MM.1S (cell line): ENCODE measurements at regions not wholly inside any gene's neighbourhood (a gene's known extent, or its start where the extent isn't known, plus 50 kb on each side); places are given as distances from the start of the nearest gene placed in this dataset.

Experiments used
- DNase-seq: peaks from one replicate; pipeline ENCODE4 v3.0.0-alpha.2; 2015
- H2AFZ ChIP-seq: fragments of 300-600 bp; sonication (generic); 2 replicates; pipeline ENCODE4 v1.6.0; 2016; ENCODE audit warnings: antibody characterized with exemption, low read length
- H3F3A ChIP-seq: fragments of 300-600 bp; sonication (generic); 2 replicates; pipeline ENCODE4 v1.6.1; 2016; ENCODE audit warnings: mild to moderate bottlenecking, antibody characterized with exemption, low read length, moderate library complexity, mixed read lengths; ENCODE audit not compliant: insufficient read depth
- H3K27ac ChIP-seq: fragments of 300-600 bp; sonication (generic); 2 replicates; pipeline ENCODE4 v1.5.1; 2016; ENCODE audit warnings: mild to moderate bottlenecking, low read length
- H3K27me3 ChIP-seq: fragments of 300-600 bp; sonication (generic); replicated peaks from 2 replicates; pipeline ENCODE4 v1.6.0; 2016; ENCODE audit warnings: low read length; ENCODE audit not compliant: insufficient read depth
- H3K36me3 ChIP-seq: fragments of 300-600 bp; sonication (generic); replicated peaks from 2 replicates; pipeline ENCODE4 v1.6.1; 2016; ENCODE audit warnings: mild to moderate bottlenecking, low read length, mixed read lengths; ENCODE audit not compliant: insufficient read depth
- H3K4me1 ChIP-seq: fragments of 300-600 bp; sonication (generic); 2 replicates; pipeline ENCODE4 v1.6.1; 2016; ENCODE audit warnings: low read length, mixed read lengths
- H3K4me2 ChIP-seq: fragments of 300-600 bp; sonication (generic); 2 replicates; pipeline ENCODE4 v1.6.0; 2016; ENCODE audit warnings: low read depth, low read length
- H3K4me3 ChIP-seq: fragments of 300-600 bp; sonication (generic); 2 replicates; pipeline ENCODE4 v1.5.1; 2016; ENCODE audit warnings: low read length, mixed read lengths
- H3K79me2 ChIP-seq: fragments of 300-600 bp; sonication (generic); 2 replicates; pipeline ENCODE4 v1.6.1; 2016; ENCODE audit warnings: mixed run types, low read length, mixed read lengths
- H3K9ac ChIP-seq: fragments of 300-600 bp; sonication (generic); 2 replicates; pipeline ENCODE4 v1.6.1; 2016; ENCODE audit warnings: low read length, mixed read lengths
- H3K9me2 ChIP-seq: fragments of 300-600 bp; sonication (generic); replicated peaks from 2 replicates; pipeline ENCODE4 v1.6.1; 2016; ENCODE audit warnings: mild to moderate bottlenecking, low read length, mixed read lengths; ENCODE audit not compliant: insufficient read depth
- H3K9me3 ChIP-seq: fragments of 300-600 bp; sonication (generic); replicated peaks from 2 replicates; pipeline ENCODE4 v1.6.1; 2016; ENCODE audit warnings: mild to moderate bottlenecking, low read length, mixed read lengths; ENCODE audit not compliant: insufficient read depth
- H4K20me1 ChIP-seq: fragments of 300-600 bp; sonication (generic); 2 replicates; pipeline ENCODE4 v1.6.1; 2016; ENCODE audit warnings: mild to moderate bottlenecking, low read length, moderate library complexity, mixed read lengths; ENCODE audit not compliant: insufficient read depth
- CTCF ChIP-seq: fragments of 300-600 bp; sonication (generic); IDR thresholded peaks from 2 replicates; pipeline ENCODE4 v1.5.1; 2016; ENCODE audit warnings: antibody characterized with exemption, low read length, mixed read lengths
- EZH2 ChIP-seq: fragments of 300-600 bp; sonication (generic); optimal IDR thresholded peaks from 2 replicates; pipeline ENCODE3; 2017; ENCODE audit warnings: low read depth, mild to moderate bottlenecking, antibody characterized with exemption, low read length, mixed read lengths
- EZH2phosphoT487 ChIP-seq: fragments of 300-600 bp; sonication (generic); IDR thresholded peaks from 2 replicates; pipeline ENCODE4 v1.6.1; 2018; ENCODE audit warnings: antibody characterized with exemption, low read length

DNA sequence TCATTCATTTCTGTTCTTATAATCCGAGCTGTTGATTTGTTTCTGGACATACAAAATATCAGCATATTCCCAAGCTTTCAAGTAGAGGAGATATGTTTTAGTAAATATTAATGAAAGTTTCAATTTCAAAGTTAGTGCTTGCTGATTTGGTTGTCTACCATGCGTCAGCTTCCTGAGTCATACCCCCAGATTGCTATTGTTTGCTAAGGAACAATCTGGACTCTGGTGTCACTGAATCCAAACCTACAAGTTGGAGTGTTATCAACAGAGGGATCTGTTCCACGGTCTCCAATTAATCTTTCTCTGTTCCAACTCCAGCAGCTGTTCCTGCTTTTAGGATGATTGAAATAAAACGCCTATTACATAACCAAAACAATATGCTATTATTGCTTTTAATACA lies 96.1 kb upstream of the FAM9A start:
- H3K9ac ChIP-seq, result no peak overlapping the region
- no peak for DNase-seq
- no peaks in the 10 kb centered on the region for H3F3A ChIP-seq
- H3K4me1 ChIP-seq, result no peaks in the 10 kb centered on the region
- no peaks in the 10 kb centered on the region for H3K27me3 ChIP-seq
- no peak overlapping the region for H3K27ac ChIP-seq
- H4K20me1 ChIP-seq, result no peaks in the 10 kb centered on the region
- H3K4me3 ChIP-seq, result no peak overlapping the region
- no peaks in the 10 kb centered on the region for H3K79me2 ChIP-seq
- H3K36me3 ChIP-seq, result no peaks in the 10 kb centered on the region
- no peak for TF ChIP-seq EZH2
- no peak for TF ChIP-seq CTCF
- TF ChIP-seq EZH2phosphoT487, result no peak
- no peak overlapping the region for H2AFZ ChIP-seq
- no peak overlapping the region for H3K4me2 ChIP-seq
- H3K9me2 ChIP-seq, result no peaks in the 10 kb centered on the region
- no peaks in the 10 kb centered on the region for H3K9me3 ChIP-seq

GRCh38 chrX:8890794-8891193 lies 89.6 kb upstream of the FAM9A start:
- H3K27me3 ChIP-seq, result no peaks in the 10 kb centered on the region
- no peak overlapping the region for H2AFZ ChIP-seq
- H3K9me2 ChIP-seq, result no peaks in the 10 kb centered on the region
- H3K4me3 ChIP-seq, result no peak overlapping the region
- no peaks in the 10 kb centered on the region for H3K4me1 ChIP-seq
- no peaks in the 10 kb centered on the region for H3K36me3 ChIP-seq
- H3K27ac ChIP-seq, result no peak overlapping the region
- H3K79me2 ChIP-seq, result no peaks in the 10 kb centered on the region
- no peak overlapping the region for H3K9ac ChIP-seq
- H3K9me3 ChIP-seq, result no peaks in the 10 kb centered on the region
- TF ChIP-seq EZH2 (no peak), EZH2phosphoT487 (no peak), CTCF (no peak)
- no peaks in the 10 kb centered on the region for H4K20me1 ChIP-seq
- no peak for DNase-seq
- no peak overlapping the region for H3K4me2 ChIP-seq
- H3F3A ChIP-seq, result no peaks in the 10 kb centered on the region

DNA sequence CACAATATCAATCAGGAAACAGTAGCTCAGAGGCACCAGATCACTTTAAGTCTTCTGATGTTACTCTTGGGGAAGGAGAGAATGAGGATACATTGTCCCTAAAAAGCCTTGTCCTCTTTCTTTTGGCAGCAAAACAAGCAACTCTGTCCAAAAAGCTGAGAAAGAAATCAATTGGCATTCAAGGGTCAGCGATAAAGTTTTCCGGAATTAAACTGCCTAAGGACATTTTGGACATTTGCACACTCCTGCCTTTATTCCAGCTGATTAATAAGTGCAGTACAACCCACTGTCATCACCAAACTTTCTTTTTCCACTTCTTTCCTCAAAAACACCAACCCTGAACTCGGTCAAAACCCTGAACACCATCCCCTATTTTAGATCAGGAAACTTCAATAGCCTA lies 85.8 kb upstream of the FAM9A start:
- Histone ChIP-seq H3K79me2 (no peaks in the 10 kb centered on the region), H3K9ac (no peak overlapping the region), H2AFZ (no peak overlapping the region), H3K4me2 (no peak overlapping the region), H3K9me2 (no peaks in the 10 kb centered on the region), H3K27me3 (no peaks in the 10 kb centered on the region), H3K36me3 (no peaks in the 10 kb centered on the region), H3K4me1 (no peaks in the 10 kb centered on the region), H3F3A (no peaks in the 10 kb centered on the region), H3K27ac (no peak overlapping the region), H3K9me3 (no peaks in the 10 kb centered on the region), H3K4me3 (no peak overlapping the region), H4K20me1 (no peaks in the 10 kb centered on the region)
- no peak for TF ChIP-seq CTCF
- TF ChIP-seq EZH2, result no peak
- no peak for TF ChIP-seq EZH2phosphoT487
- DNase-seq, result no peak
